NCI-H2227 (cell line): ENCODE measurements at regions not wholly inside any gene's neighbourhood (a gene's known extent, or its start where the extent isn't known, plus 50 kb on each side); places are given as distances from the start of the nearest gene placed in this dataset.
"Not testable (repeated sequence)": the region's sequence is repeated elsewhere in the genome, so short reads cannot be mapped to it uniquely, and the experiment has no call there.

Source experiments
- DNase-seq: peaks from one replicate; lab custom pipeline; 2025; ENCODE audit not compliant: unreplicated experiment; lab: John Stamatoyannopoulos, UW

- DNase-seq = not testable (repeated sequence)
These were observed 61.2 kb upstream of the ZNF322 start for GRCh38 chr6:26720663-26721218.

- DNase-seq = not testable (repeated sequence)
These were observed 70.6 kb upstream of the ZNF322 start for GRCh38 chr6:26730019-26730766.

GRCh38 chr6:26734776-26735472 lies 75.4 kb upstream of the ZNF322 start:
- DNase-seq = not testable (repeated sequence)

- DNase-seq = no peak
These were observed 80.3 kb upstream of the ZNF322 start for GRCh38 chr6:26739811-26740210.

GRCh38 chr6:26743157-26743821 lies 83.7 kb upstream of the ZNF322 start:
- DNase-seq = no peak

GRCh38 chr6:26743941-26744699 lies 84.6 kb upstream of the ZNF322 start:
- no peak for DNase-seq

GRCh38 chr6:26744837-26745282 lies 85.3 kb upstream of the ZNF322 start:
- DNase-seq = not testable (repeated sequence)

GRCh38 chr6:26745964-26746363 lies 86.4 kb upstream of the ZNF322 start:
- not testable (repeated sequence) for DNase-seq

- not testable (repeated sequence) for DNase-seq
These were observed 89.7 kb upstream of the ZNF322 start for GRCh38 chr6:26749126-26749758.

GRCh38 chr6:26749759-26750126 lies 90.2 kb upstream of the ZNF322 start:
- not testable (repeated sequence) for DNase-seq

GRCh38 chr6:26754212-26754611 lies 94.7 kb upstream of the ZNF322 start:
- no peak for DNase-seq

GRCh38 chr6:26754801-26755200 lies 95.3 kb upstream of the ZNF322 start:
- DNase-seq = not testable (repeated sequence)

- DNase-seq = not testable (repeated sequence)
These were observed 96.7 kb upstream of the ZNF322 start for GRCh38 chr6:26756067-26756805.

GRCh38 chr6:26766203-26766902 lies 106.8 kb upstream of the ZNF322 start:
- DNase-seq = not testable (repeated sequence)

GRCh38 chr6:26770941-26771666 lies 111.6 kb upstream of the ZNF322 start:
- not testable (repeated sequence) for DNase-seq

- not testable (repeated sequence) for DNase-seq
These were observed 113.9 kb upstream of the ZNF322 start for GRCh38 chr6:26773414-26773813.

GRCh38 chr6:26780563-26780962 lies 121.0 kb upstream of the ZNF322 start:
- DNase-seq = not testable (repeated sequence)
